K562 (cell line): ENCODE measurements at regions not wholly inside any gene's neighbourhood (a gene's known extent, or its start where the extent isn't known, plus 50 kb on each side); places are given as distances from the start of the nearest gene placed in this dataset.

ENCODE experiments used
- ATAC-seq: fragments of 200-7000 bp; cut with Tn5 transposase; 3 replicates; pipeline ENCODE4 v1.9.1; 2020; ENCODE audit warnings: moderate library complexity
- BruUV-seq: library from RNA; stranded (reverse); fragments of 400-500 nt; replicated peaks from 2 replicates; lab custom pipeline; 2021; lab: Mats Ljungman, UMichigan
- CTCF ChIA-PET: fragments of 300-600 bp; formaldehyde crosslinking; extraction: SDS; loops from one replicate; lab custom pipeline; 2021; ENCODE audit warnings: low intra/inter-chr PET ratio; lab: Yijun Ruan, JAX
- POLR2A ChIA-PET: fragments of 300-600, 350-650 bp; sonication (Branson Sonifier 250); formaldehyde crosslinking; extraction: SDS; loops from one replicate; lab custom pipeline; 2021; ENCODE audit warnings: antibody characterized with exemption, inconsistent platforms; lab: Yijun Ruan, JAX
- DNase-seq, 4 experiments: peaks; one replicate each; pipeline versions ENCODE4 v3.0.0 to v3.0.0-alpha.2; 2011 to 2018; ENCODE audit warnings: low spot score in 3 of 4, mixed read lengths in 3 of 4; ENCODE audit errors: extremely low read depth in 1 of 4
- FAIRE-seq: peaks from 2 replicates; lab custom pipeline; 2011; peaks lifted over from hg19 to GRCh38; lab: Jason Lieb, UNC
- H2AFZ ChIP-seq: 2 replicates; pipeline ENCODE4 v1.6.0; 2011; ENCODE audit warnings: low read depth, low read length, control low read depth, inconsistent platforms
- H3K27ac ChIP-seq: fragments of 200-600 bp; 3 replicates; pipeline ENCODE4 v1.8.0; 2011; ENCODE audit warnings: low read depth, mild to moderate bottlenecking, control low read depth, inconsistent platforms, low read length, moderate library complexity, mixed read lengths; ENCODE audit errors: extremely low read depth
- H3K27me3 ChIP-seq, 2 experiments: fragments of 300-600 bp in 1 of 2; 2 replicates in 1 of 2; 3 replicates in 1 of 2; pipeline versions ENCODE4 v1.6.0 to v1.8.0; 2011; ENCODE audit warnings: inconsistent platforms in 2 of 2, low read length in 2 of 2, mild to moderate bottlenecking in 1 of 2, mixed read lengths in 1 of 2, moderate library complexity in 1 of 2; ENCODE audit not compliant: control insufficient read depth in 2 of 2, insufficient read depth in 2 of 2
- H3K36me3 ChIP-seq: fragments of 300-600 bp; 3 replicates; pipeline ENCODE4 v1.8.0; 2011; ENCODE audit warnings: mild to moderate bottlenecking, low read length, inconsistent platforms; ENCODE audit not compliant: control insufficient read depth, insufficient read depth
- H3K4me1 ChIP-seq, 2 experiments: fragments of 200-600 bp in 1 of 2; replicated peaks in 1 of 2; 2 replicates in 1 of 2; 3 replicates in 1 of 2; pipeline versions ENCODE4 v1.5.1 to v1.8.0; 2011; ENCODE audit warnings: inconsistent platforms in 2 of 2, low read length in 2 of 2, mild to moderate bottlenecking in 1 of 2, mixed read lengths in 1 of 2, moderate library complexity in 1 of 2; ENCODE audit not compliant: control insufficient read depth in 2 of 2, insufficient read depth in 2 of 2
- H3K4me2 ChIP-seq: 2 replicates; pipeline ENCODE4 v1.6.1; 2011; ENCODE audit warnings: low read length, control low read depth, inconsistent platforms, mixed read lengths; ENCODE audit not compliant: insufficient read depth
- H3K4me3 ChIP-seq: fragments of 200-600 bp; sonication (generic), shearing (Covaris generic); 2 replicates; pipeline ENCODE4 v1.5.1; 2016; ENCODE audit warnings: control low read depth, inconsistent platforms
- H3K79me2 ChIP-seq: fragments of 200-600 bp; 3 replicates; pipeline ENCODE4 v1.8.0; 2011; ENCODE audit warnings: low read length, inconsistent platforms; ENCODE audit not compliant: control insufficient read depth, insufficient read depth
- H3K9ac ChIP-seq, 2 experiments: 2 replicates each; pipeline versions ENCODE4 v1.6.0 to v1.6.1; 2011; ENCODE audit warnings: low read depth in 2 of 2, low read length in 2 of 2, control low read depth in 1 of 2, inconsistent platforms in 1 of 2, mild to moderate bottlenecking in 1 of 2, mixed read lengths in 1 of 2; ENCODE audit not compliant: insufficient read depth in 1 of 2
- H3K9me1 ChIP-seq: one replicate; pipeline ENCODE4 v1.6.0; 2011; ENCODE audit warnings: inconsistent platforms, mild to moderate bottlenecking, low read length, moderate library complexity; ENCODE audit not compliant: control insufficient read depth, insufficient read depth
- H3K9me3 ChIP-seq: replicated peaks from 2 replicates; pipeline ENCODE4 v1.5.1; 2011; ENCODE audit warnings: low read depth, low read length, inconsistent platforms; ENCODE audit not compliant: control insufficient read depth, insufficient read depth
- H4K20me1 ChIP-seq: replicated peaks from 2 replicates; pipeline ENCODE4 v1.6.1; 2011; ENCODE audit warnings: low read length, inconsistent platforms, mixed read lengths; ENCODE audit not compliant: control insufficient read depth, insufficient read depth
- CBX8 ChIP-seq: fragments of 200-600 bp; sonication (generic); IDR thresholded peaks from 2 replicates; pipeline ENCODE4 v1.6.1; 2012; ENCODE audit warnings: borderline replicate concordance, mixed run types, low read depth, mild to moderate bottlenecking, moderate library complexity, mixed read lengths, low read length, control low read depth, inconsistent platforms; ENCODE audit not compliant: poor library complexity, severe bottlenecking; ENCODE audit errors: extremely low read depth
- KAT7 ChIP-seq: sonication (generic); formaldehyde crosslinking; IDR thresholded peaks from 2 replicates; pipeline ENCODE4 v1.8.0; 2022; ENCODE audit warnings: missing genetic modification reagents, mild to moderate bottlenecking, borderline replicate concordance
- PHF8 ChIP-seq: fragments of 200-600 bp; sonication (generic); IDR thresholded peaks from 2 replicates; pipeline ENCODE4 v1.6.1; 2012; ENCODE audit warnings: mixed run types, mild to moderate bottlenecking, inconsistent platforms, low read length, moderate library complexity, borderline replicate concordance
- STAG1 ChIP-seq: sonication (generic); formaldehyde crosslinking; IDR thresholded peaks from 2 replicates; pipeline ENCODE4 v1.5.0; 2020; ENCODE audit warnings: missing genetic modification reagents, borderline replicate concordance
- TAF9B ChIP-seq: fragments of 450-650 bp; IDR thresholded peaks from 2 replicates; pipeline ENCODE4 v1.6.1; 2018; ENCODE audit warnings: mild to moderate bottlenecking; ENCODE audit not compliant: partially characterized antibody
- THAP12 ChIP-seq: fragments of 250-450 bp; sonication (Bioruptor Pico); IDR thresholded peaks from 2 replicates; pipeline ENCODE4 v1.9.0; 2021; ENCODE audit warnings: mild to moderate bottlenecking, inconsistent platforms
- ZBTB7A ChIP-seq: IDR thresholded peaks from 2 replicates; pipeline ENCODE4 v1.6.1; 2011; ENCODE audit warnings: low read depth, mild to moderate bottlenecking, low read length, moderate library complexity, borderline replicate concordance; ENCODE audit not compliant: control insufficient read depth
- WGBS: fragments of 100-300 bp; shearing (Covaris generic); methylation state at CpG from one replicate; pipeline ENCODE4 v1.1.6; 2016; ENCODE audit warnings: low coverage, mixed read lengths; ENCODE audit not compliant: insufficient coverage; ENCODE audit errors: missing lambda C conversion rate; 5-methylcytosine and 5-hydroxymethylcytosine counted together
- in situ Hi-C: fragments of 300-500 bp; cut with MboI; formaldehyde crosslinking; loops from 4 replicates; pipeline ENCODE4 v1.15.0; 2018; ENCODE audit warnings: inconsistent platforms, mixed read lengths
- intact Hi-C: fragments of 100-400 bp; cut with micrococcal nuclease; formaldehyde crosslinking; loops from 2 replicates; pipeline ENCODE4 v1.14.2; 2022

- 0% methylated on average over 2 of the region's 2 CpGs for WGBS
- no peaks in the 10 kb centered on the region for H3K9me3 ChIP-seq
- no TSS peak for BruUV-seq
- H3K27me3 ChIP-seq, result no peaks in the 10 kb centered on the region
- H3K9ac ChIP-seq, result no peak overlapping the region
- H3K9me1 ChIP-seq, result no peaks in the 10 kb centered on the region
- in situ Hi-C loops (no loop called here), intact Hi-C loops (no loop called here)
- TF ChIP-seq KAT7 (CRISPR knock-in tag) (no peak), CBX8 (no peak), PHF8 (no peak), STAG1 (CRISPR knock-in tag) (no peak), ZBTB7A (no peak), THAP12 (CRISPR knock-in tag) (no peak), TAF9B (no peak)
- H4K20me1 ChIP-seq, result no peaks in the 10 kb centered on the region
- no peaks in the 10 kb centered on the region for H3K79me2 ChIP-seq
- DNase-seq, result no peak
- no peak for ATAC-seq
- ChIA-PET POLR2A (no interaction called here), CTCF (no interaction called here)
- no peaks in the 10 kb centered on the region for H3K36me3 ChIP-seq
- no peak overlapping the region for H3K4me2 ChIP-seq
- no peaks in the 10 kb centered on the region for H3K4me1 ChIP-seq
- H2AFZ ChIP-seq, result no peak overlapping the region
- FAIRE-seq, result no peak
- no peak overlapping the region for H3K4me3 ChIP-seq
- H3K27ac ChIP-seq, result no peak overlapping the region
Measured at GRCh38 chr3:88921986-88922385, 185.4 kb upstream of the EPHA3 start.
